WTC11 (cell line): ENCODE measurements at regions not wholly inside any gene's neighbourhood (a gene's known extent, or its start where the extent isn't known, plus 50 kb on each side); places are given as distances from the start of the nearest gene placed in this dataset.

Experiments used
- CREB1 ChIP-seq: sonication (generic); formaldehyde crosslinking; IDR thresholded peaks from 2 replicates; pipeline ENCODE4 v1.8.0; 2023; ENCODE audit warnings: mild to moderate bottlenecking, missing genetic modification reagents
- CREM ChIP-seq: sonication (generic); formaldehyde crosslinking; IDR thresholded peaks from 2 replicates; pipeline ENCODE4 v1.8.1; 2022; ENCODE audit warnings: mild to moderate bottlenecking, missing genetic modification reagents, moderate library complexity
- GABPB1 ChIP-seq: sonication (generic); formaldehyde crosslinking; IDR thresholded peaks from 2 replicates; pipeline ENCODE4 v1.8.1; 2023; ENCODE audit warnings: mild to moderate bottlenecking, missing genetic modification reagents
- NR1H2 ChIP-seq: sonication (generic); formaldehyde crosslinking; IDR thresholded peaks from 2 replicates; pipeline ENCODE4 v1.9.0; 2021; ENCODE audit warnings: mild to moderate bottlenecking, moderate library complexity, missing genetic modification reagents
- NR3C1 ChIP-seq: sonication (generic); formaldehyde crosslinking; conservative IDR thresholded peaks from 2 replicates; pipeline ENCODE4 v1.8.1; 2023; ENCODE audit warnings: low read depth, mild to moderate bottlenecking, missing genetic modification reagents
- TF ChIP-seq, protein P1 (sequence below): sonication (generic); formaldehyde crosslinking; IDR thresholded peaks from 2 replicates; pipeline ENCODE4 v1.8.0; 2022; ENCODE audit warnings: mild to moderate bottlenecking, missing genetic modification reagents
- TF ChIP-seq, protein P2 (sequence below): fragments of 200-600 bp; IDR thresholded peaks from 2 replicates; pipeline ENCODE4 v1.8.0; 2022; ENCODE audit warnings: antibody characterized with exemption
- TF ChIP-seq, protein P3 (sequence below): sonication (generic); formaldehyde crosslinking; IDR thresholded peaks from 2 replicates; pipeline ENCODE4 v1.8.1; 2022; ENCODE audit warnings: low read depth, missing genetic modification reagents, borderline replicate concordance

DNA sequence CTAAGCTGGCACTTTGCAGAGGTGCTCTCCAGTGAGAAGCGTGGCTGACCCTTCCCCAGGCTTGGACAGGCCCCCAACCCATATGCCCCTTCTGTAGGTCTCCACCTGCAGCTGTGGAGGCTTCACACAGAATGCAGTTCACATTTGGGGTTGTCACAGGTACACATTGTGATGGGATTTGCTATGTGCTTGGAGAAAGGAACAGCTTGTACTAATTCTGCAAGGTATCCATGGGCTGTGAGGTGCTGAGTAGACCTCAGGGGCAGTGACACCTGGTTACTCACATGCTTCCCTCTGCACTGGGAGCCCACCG, 188.9 kb downstream of the CXCL12 start:
- TF ChIP-seq, protein P1, sequence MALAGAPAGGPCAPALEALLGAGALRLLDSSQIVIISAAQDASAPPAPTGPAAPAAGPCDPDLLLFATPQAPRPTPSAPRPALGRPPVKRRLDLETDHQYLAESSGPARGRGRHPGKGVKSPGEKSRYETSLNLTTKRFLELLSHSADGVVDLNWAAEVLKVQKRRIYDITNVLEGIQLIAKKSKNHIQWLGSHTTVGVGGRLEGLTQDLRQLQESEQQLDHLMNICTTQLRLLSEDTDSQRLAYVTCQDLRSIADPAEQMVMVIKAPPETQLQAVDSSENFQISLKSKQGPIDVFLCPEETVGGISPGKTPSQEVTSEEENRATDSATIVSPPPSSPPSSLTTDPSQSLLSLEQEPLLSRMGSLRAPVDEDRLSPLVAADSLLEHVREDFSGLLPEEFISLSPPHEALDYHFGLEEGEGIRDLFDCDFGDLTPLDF (CRISPR knock-in tag) = no peak
- TF ChIP-seq NR1H2 (CRISPR knock-in tag) (no peak), CREM (CRISPR knock-in tag) (no peak), CREB1 (no peak), NR3C1 (CRISPR knock-in tag) (no peak), GABPB1 (CRISPR knock-in tag) (no peak)
- TF ChIP-seq, protein P2, sequence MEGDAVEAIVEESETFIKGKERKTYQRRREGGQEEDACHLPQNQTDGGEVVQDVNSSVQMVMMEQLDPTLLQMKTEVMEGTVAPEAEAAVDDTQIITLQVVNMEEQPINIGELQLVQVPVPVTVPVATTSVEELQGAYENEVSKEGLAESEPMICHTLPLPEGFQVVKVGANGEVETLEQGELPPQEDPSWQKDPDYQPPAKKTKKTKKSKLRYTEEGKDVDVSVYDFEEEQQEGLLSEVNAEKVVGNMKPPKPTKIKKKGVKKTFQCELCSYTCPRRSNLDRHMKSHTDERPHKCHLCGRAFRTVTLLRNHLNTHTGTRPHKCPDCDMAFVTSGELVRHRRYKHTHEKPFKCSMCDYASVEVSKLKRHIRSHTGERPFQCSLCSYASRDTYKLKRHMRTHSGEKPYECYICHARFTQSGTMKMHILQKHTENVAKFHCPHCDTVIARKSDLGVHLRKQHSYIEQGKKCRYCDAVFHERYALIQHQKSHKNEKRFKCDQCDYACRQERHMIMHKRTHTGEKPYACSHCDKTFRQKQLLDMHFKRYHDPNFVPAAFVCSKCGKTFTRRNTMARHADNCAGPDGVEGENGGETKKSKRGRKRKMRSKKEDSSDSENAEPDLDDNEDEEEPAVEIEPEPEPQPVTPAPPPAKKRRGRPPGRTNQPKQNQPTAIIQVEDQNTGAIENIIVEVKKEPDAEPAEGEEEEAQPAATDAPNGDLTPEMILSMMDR = no peak
- TF ChIP-seq, protein P3, sequence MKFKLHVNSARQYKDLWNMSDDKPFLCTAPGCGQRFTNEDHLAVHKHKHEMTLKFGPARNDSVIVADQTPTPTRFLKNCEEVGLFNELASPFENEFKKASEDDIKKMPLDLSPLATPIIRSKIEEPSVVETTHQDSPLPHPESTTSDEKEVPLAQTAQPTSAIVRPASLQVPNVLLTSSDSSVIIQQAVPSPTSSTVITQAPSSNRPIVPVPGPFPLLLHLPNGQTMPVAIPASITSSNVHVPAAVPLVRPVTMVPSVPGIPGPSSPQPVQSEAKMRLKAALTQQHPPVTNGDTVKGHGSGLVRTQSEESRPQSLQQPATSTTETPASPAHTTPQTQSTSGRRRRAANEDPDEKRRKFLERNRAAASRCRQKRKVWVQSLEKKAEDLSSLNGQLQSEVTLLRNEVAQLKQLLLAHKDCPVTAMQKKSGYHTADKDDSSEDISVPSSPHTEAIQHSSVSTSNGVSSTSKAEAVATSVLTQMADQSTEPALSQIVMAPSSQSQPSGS (CRISPR knock-in tag) = no peak
